ENCODE measurements at regions not wholly inside any gene's neighbourhood (a gene's known extent, or its start where the extent isn't known, plus 50 kb on each side); places are given as distances from the start of the nearest gene placed in this dataset.

- no peak for ATAC-seq (ENCODE audit: insufficient read depth, low read depth)
These were observed 76.8 kb upstream of the ERG start for GRCh38 chr21:38574895-38575575.

GRCh38 chr21:38577887-38578286, 79.6 kb upstream of the ERG start:
- H3K27ac ChIP-seq (ENCODE audit: low read length) = no peak overlapping the region
- no peak overlapping the region for H3K4me2 ChIP-seq (ENCODE audit: insufficient read depth, low read length)
- H3K79me2 ChIP-seq (ENCODE audit: insufficient read depth, low read length) = no peaks in the 10 kb centered on the region
- no peaks in the 10 kb centered on the region for H3K9me3 ChIP-seq (ENCODE audit: insufficient read depth, low read length, severe bottlenecking)
- H4K20me1 ChIP-seq (ENCODE audit: insufficient read depth, low read length) = 0 out of 2 replicates have a peak, but pooled peaks cover 2% of the 10 kb centered on the region
- no peaks in the 10 kb centered on the region for H3K36me3 ChIP-seq (ENCODE audit: insufficient read depth, low read length)
- H2AFZ ChIP-seq (ENCODE audit: low read depth, low read length) = no peak overlapping the region
- no peak for TF ChIP-seq CTCF (IDR thresholded peaks at IDR 0.05; ENCODE audit: borderline replicate concordance, extremely low read depth, low read length, poor library complexity, severe bottlenecking)
- no peak for TF ChIP-seq EZH2 (IDR thresholded peaks at IDR 0.05; ENCODE audit: borderline replicate concordance, low read depth, low read length, severe bottlenecking)
- DNase-seq (no peak), ATAC-seq (ENCODE audit: insufficient read depth, low read depth) (no peak)
- H3K4me3 ChIP-seq (ENCODE audit: low read depth in 1 of 2, low read length in 2 of 2) = no peak overlapping the region
- no peaks in the 10 kb centered on the region for H3K4me1 ChIP-seq (ENCODE audit: insufficient read depth, low read length)
- H3K27me3 ChIP-seq (ENCODE audit: insufficient read depth, low read length, poor library complexity) = peaks cover 2% of the 10 kb centered on the region
- no peak overlapping the region for H3K9ac ChIP-seq (ENCODE audit: low read depth, low read length)

More at GRCh38 chr21:38574895-38575575, 76.8 kb upstream of the ERG start:
- Histone ChIP-seq H3K36me3 (ENCODE audit: insufficient read depth, low read length) (no peaks in the 10 kb centered on the region), H3K9ac (ENCODE audit: low read depth, low read length) (no peak overlapping the region), H3K79me2 (ENCODE audit: insufficient read depth, low read length) (no peaks in the 10 kb centered on the region), H3K4me3 (ENCODE audit: low read depth in 1 of 2, low read length in 2 of 2) (no peak overlapping the region), H2AFZ (ENCODE audit: low read depth, low read length) (no peak overlapping the region), H4K20me1 (ENCODE audit: insufficient read depth, low read length) (0 out of 2 replicates have a peak, but pooled peaks cover 2% of the 10 kb centered on the region), H3K4me2 (ENCODE audit: insufficient read depth, low read length) (no peak overlapping the region), H3K4me1 (ENCODE audit: insufficient read depth, low read length) (no peaks in the 10 kb centered on the region), H3K27me3 (ENCODE audit: insufficient read depth, low read length, poor library complexity) (peaks cover 2% of the 10 kb centered on the region), H3K9me3 (ENCODE audit: insufficient read depth, low read length, severe bottlenecking) (no peaks in the 10 kb centered on the region), H3K27ac (ENCODE audit: low read length) (no peak overlapping the region)
- no peak for DNase-seq
- TF ChIP-seq EZH2 (IDR thresholded peaks at IDR 0.05; ENCODE audit: borderline replicate concordance, low read depth, low read length, severe bottlenecking) (no peak), CTCF (IDR thresholded peaks at IDR 0.05; ENCODE audit: borderline replicate concordance, extremely low read depth, low read length, poor library complexity, severe bottlenecking) (no peak)

GRCh38 chr21:38590449-38591217, 92.4 kb upstream of the ERG start:
- H3K9me3 ChIP-seq (ENCODE audit: insufficient read depth, low read length, severe bottlenecking) = no peaks in the 10 kb centered on the region
- no peak overlapping the region for H2AFZ ChIP-seq (ENCODE audit: low read depth, low read length)
- H3K4me2 ChIP-seq (ENCODE audit: insufficient read depth, low read length) = no peak overlapping the region
- peaks cover 20% of the 10 kb centered on the region for H3K27me3 ChIP-seq (ENCODE audit: insufficient read depth, low read length, poor library complexity)
- TF ChIP-seq EZH2 (IDR thresholded peaks at IDR 0.05; ENCODE audit: borderline replicate concordance, low read depth, low read length, severe bottlenecking) = no peak
- no peak for TF ChIP-seq CTCF (IDR thresholded peaks at IDR 0.05; ENCODE audit: borderline replicate concordance, extremely low read depth, low read length, poor library complexity, severe bottlenecking)
- H3K9ac ChIP-seq (ENCODE audit: low read depth, low read length) = no peak overlapping the region
- no peaks in the 10 kb centered on the region for H3K4me1 ChIP-seq (ENCODE audit: insufficient read depth, low read length)
- DNase-seq (no peak), ATAC-seq (ENCODE audit: insufficient read depth, low read depth) (no peak)
- H3K79me2 ChIP-seq (ENCODE audit: insufficient read depth, low read length) = no peaks in the 10 kb centered on the region
- peaks cover 2% of the 10 kb centered on the region for H4K20me1 ChIP-seq (ENCODE audit: insufficient read depth, low read length)
- no peaks in the 10 kb centered on the region for H3K36me3 ChIP-seq (ENCODE audit: insufficient read depth, low read length)
- no peak overlapping the region for H3K4me3 ChIP-seq (ENCODE audit: low read depth in 1 of 2, low read length in 2 of 2)
- H3K27ac ChIP-seq (ENCODE audit: low read length) = no peak overlapping the region

All from DND-41 (cell line).